ENCODE measurements at regions not wholly inside any gene's neighbourhood (a gene's known extent, or its start where the extent isn't known, plus 50 kb on each side); places are given as distances from the start of the nearest gene placed in this dataset.

DNA sequence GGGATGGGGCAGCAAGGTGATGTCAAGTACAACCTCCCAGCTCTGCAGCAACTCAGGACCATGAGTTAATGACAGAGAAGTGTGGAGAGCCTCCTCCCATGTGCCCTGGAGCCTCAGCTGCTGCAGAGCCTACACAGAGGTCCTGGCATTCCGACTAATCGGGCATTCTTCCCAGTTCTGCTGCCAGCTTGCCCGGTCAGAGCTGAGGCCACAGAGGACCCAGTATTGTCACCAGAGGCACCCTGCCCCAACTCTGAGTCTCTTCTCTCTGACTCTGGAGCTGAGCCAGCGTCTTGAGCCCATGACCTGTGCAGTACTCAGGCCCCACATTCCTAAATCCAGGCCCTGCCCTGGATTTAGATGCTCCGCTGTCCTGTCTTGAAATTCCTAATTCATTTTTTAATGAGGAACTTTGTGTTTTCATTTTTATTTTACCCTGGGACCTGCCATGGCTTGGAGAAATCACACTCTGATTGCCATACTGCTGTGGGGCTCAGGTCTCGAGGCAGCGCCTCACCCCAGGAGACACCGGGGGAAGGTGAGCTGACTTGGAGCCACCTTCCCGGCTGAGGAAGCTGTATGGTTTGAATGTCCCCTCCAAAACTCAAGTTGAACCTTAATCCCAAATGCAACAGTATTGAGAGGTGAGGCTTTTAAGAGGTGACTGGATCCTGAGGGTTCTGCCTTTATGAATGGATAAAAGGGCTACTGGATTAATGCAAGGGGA, 144.9 kb upstream of the ZNF507 start:
- H3K4me3 ChIP-seq (ENCODE audit: low read depth, poor library complexity, severe bottlenecking) = no peak overlapping the region
- peak in 1 of 2 donors; percentile 9 for DNase-seq (ENCODE audit: low spot score in 2 of 2)
- TF ChIP-seq POLR2A (IDR thresholded peaks at IDR 0.05) = no peak
- TF ChIP-seq, protein P1, sequence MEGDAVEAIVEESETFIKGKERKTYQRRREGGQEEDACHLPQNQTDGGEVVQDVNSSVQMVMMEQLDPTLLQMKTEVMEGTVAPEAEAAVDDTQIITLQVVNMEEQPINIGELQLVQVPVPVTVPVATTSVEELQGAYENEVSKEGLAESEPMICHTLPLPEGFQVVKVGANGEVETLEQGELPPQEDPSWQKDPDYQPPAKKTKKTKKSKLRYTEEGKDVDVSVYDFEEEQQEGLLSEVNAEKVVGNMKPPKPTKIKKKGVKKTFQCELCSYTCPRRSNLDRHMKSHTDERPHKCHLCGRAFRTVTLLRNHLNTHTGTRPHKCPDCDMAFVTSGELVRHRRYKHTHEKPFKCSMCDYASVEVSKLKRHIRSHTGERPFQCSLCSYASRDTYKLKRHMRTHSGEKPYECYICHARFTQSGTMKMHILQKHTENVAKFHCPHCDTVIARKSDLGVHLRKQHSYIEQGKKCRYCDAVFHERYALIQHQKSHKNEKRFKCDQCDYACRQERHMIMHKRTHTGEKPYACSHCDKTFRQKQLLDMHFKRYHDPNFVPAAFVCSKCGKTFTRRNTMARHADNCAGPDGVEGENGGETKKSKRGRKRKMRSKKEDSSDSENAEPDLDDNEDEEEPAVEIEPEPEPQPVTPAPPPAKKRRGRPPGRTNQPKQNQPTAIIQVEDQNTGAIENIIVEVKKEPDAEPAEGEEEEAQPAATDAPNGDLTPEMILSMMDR (IDR thresholded peaks at IDR 0.05) = no peak
- 71 to 75% methylated on average over 9 of the region's 9 CpGs for WGBS, 2 donors
- intact Hi-C loops (cut with DNase I; ENCODE audit: low total_unique reads) = no loop called here

DNA sequence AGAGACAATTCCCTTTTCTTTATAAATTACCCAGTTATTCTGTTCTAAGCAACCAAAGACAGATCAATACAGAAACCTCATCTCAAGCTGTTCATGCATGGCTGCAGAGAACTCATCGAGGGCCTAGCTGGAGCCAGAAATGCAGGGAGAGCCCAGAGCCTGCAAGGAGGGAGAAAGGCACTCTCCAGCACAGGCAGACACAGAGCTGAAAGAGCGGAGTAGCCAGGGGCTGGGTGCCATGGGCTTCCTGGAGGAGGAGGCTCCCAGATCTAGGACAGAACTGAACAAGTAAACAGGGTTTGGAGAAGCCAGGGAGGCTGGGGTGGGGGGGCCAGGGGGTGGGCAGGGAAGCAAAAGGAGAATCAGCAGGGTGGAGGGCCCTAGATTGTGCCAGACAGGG, 144.2 kb upstream of the ZNF507 start:
- no peak for TF ChIP-seq POLR2A (IDR thresholded peaks at IDR 0.05)
- TF ChIP-seq, protein P1 (IDR thresholded peaks at IDR 0.05) = no peak
- H3K4me3 ChIP-seq (ENCODE audit: low read depth, poor library complexity, severe bottlenecking) = no peak overlapping the region
- intact Hi-C loops (cut with DNase I; ENCODE audit: low total_unique reads) = no loop called here
- WGBS, 2 donors = 81 to 93% methylated on average over 2 of the region's 2 CpGs
- DNase-seq (ENCODE audit: low spot score in 2 of 2) = no peak

DNA sequence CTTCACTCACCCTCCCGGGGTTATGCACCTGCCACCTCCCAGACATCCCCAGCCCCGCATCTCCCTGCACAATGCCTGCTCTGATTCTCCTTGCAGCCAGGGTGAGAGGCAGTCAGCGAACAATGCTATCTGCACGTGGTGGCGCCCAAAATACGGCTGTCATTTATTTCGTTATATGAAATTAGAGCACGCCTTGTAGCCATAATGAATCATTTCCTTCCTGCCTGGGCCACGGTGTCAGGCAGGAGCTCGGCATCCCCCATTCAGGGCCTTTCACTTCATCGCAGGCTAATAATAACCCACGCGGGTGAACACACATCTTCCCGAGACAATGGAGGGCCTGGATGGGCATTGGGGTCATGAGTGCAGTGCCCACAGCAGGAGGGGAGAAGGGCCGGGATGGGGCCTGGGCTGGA, 143.8 kb upstream of the ZNF507 start:
- DNase-seq (ENCODE audit: low spot score in 2 of 2) = no peak
- 55 to 61% methylated on average over 15 of the region's 15 CpGs for WGBS, 2 donors

DNA sequence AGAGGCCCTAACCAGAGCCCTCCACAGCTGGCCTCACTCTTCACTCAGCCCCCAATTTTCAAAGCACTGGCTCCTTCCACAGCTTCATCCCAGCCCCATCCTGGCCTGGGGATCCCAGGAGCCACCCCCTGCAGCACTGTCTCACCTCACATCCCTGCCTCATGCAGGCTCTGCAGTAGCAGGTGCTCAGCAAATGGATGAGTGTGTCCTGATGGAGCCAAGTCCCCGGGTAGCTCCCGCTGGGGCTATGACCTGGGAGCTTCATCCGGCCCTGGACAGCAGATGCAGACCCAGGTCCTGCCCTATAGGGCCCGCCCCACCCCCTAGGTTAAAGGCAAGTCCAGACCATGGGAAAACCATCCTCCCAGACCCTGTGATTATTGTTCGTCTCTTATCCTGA, 143.2 kb upstream of the ZNF507 start:
- H3K4me3 ChIP-seq (ENCODE audit: low read depth, poor library complexity, severe bottlenecking) = no peak overlapping the region
- no peak for TF ChIP-seq POLR2A (IDR thresholded peaks at IDR 0.05)
- TF ChIP-seq, protein P1 (IDR thresholded peaks at IDR 0.05) = no peak
- no peak for DNase-seq (ENCODE audit: low spot score in 2 of 2)
- intact Hi-C loops (cut with DNase I; ENCODE audit: low total_unique reads) = no loop called here
- 75 to 92% methylated on average over 5 of the region's 5 CpGs for WGBS, 2 donors

More for the DNA sequence above, 143.8 kb upstream of the ZNF507 start:
- TF ChIP-seq, protein P1 (IDR thresholded peaks at IDR 0.05) = no peak
- TF ChIP-seq POLR2A (IDR thresholded peaks at IDR 0.05) = no peak
- H3K4me3 ChIP-seq (ENCODE audit: low read depth, poor library complexity, severe bottlenecking) = no peak overlapping the region
- intact Hi-C loops (cut with DNase I; ENCODE audit: low total_unique reads) = no loop called here

DNA sequence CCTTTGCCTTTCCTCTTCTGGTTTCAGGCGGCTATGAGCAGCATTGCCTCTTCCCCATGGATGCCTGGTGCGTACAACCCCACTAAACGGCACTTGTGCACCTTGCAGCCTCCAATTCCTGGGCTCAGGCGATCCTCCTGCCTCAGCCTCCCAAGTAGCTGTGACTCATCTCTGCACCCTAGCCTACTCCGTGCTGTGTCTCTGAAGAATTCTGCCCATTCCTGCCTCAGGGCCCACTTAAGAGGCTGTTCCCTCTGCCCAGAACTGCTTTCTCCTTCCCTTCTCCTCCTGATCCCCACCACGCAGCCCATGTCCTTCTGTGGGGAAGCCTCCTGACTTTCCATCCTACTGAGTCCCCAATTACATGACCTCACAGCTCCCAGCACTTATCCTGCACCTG, 142.2 kb upstream of the ZNF507 start:
- no peak for TF ChIP-seq POLR2A (IDR thresholded peaks at IDR 0.05)
- TF ChIP-seq, protein P1 (IDR thresholded peaks at IDR 0.05) = no peak
- no peak overlapping the region for H3K4me3 ChIP-seq (ENCODE audit: low read depth, poor library complexity, severe bottlenecking)
- DNase-seq (ENCODE audit: low spot score in 2 of 2) = no peak
- 90% methylated on average over 6 of the region's 6 CpGs for WGBS, 2 donors
- intact Hi-C loops (cut with DNase I; ENCODE audit: low total_unique reads) = no loop called here

DNA sequence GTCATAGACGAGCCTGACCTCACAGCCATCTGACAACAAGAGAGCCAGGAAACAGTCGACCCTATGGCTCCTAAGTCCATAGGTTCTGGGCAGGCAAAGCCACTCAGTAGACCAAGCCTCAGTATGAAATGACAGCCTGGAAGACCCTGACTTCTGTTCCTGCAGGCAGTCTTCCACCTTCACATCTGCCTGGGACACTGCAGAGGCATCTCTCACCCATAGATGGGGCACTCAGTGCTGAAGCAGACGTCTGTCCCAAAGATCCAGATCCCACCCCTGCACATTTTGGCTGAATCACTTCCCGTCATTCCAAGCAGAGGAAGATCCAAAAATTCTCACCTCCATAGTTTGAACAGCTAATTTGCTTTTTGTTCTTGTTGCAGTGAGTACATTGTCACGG, 139.3 kb upstream of the ZNF507 start:
- DNase-seq (ENCODE audit: low spot score in 2 of 2) = no peak
- intact Hi-C loops (cut with DNase I; ENCODE audit: low total_unique reads) = no loop called here
- no peak overlapping the region for H3K4me3 ChIP-seq (ENCODE audit: low read depth, poor library complexity, severe bottlenecking)
- 48 to 65% methylated on average over 5 of the region's 5 CpGs for WGBS, 2 donors
- no peak for TF ChIP-seq POLR2A (IDR thresholded peaks at IDR 0.05)
- TF ChIP-seq, protein P1 (IDR thresholded peaks at IDR 0.05) = no peak
